ENCODE measurements at regions not wholly inside any gene's neighbourhood (a gene's known extent, or its start where the extent isn't known, plus 50 kb on each side); places are given as distances from the start of the nearest gene placed in this dataset.

DNA sequence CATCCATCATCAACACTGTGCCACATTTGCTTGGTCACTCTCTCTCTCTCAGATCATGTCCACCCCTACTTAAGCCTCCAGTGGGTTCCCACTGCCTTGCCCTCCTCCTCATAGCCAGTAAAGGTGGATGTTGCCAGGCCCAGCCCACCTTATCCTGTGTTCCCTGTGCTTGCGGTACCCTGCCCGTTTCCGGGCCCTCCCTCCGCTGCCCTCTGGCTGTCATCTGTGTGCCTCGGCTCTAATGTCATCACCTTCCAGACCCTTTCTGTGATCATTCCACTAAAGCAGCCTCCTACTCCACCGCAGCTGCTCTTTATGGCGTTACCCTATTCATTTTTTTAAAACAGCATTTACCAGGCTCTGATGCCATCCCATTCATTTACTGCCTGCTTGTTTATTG, 305.7 kb upstream of the SKOR2 start:
- H3K27me3 ChIP-seq (ENCODE audit: control insufficient read depth in 1 of 2, insufficient read depth in 2 of 2, low read length in 2 of 2): peaks cover 0 to 10% of the 10 kb centered on the region in 2 experiments
- ATAC-seq (ENCODE audit: poor library complexity) (no peak), DNase-seq (no peak)
- no peaks in the 10 kb centered on the region for H3K36me3 ChIP-seq (ENCODE audit: insufficient read depth, low read length)
- no peak overlapping the region for H3K4me3 ChIP-seq (ENCODE audit: low read length)
- Mint-ChIP-seq H3K4me3 (no peak overlapping the region), H3K4me1 (ENCODE audit: low read depth) (no peaks in the 10 kb centered on the region), H3K27ac (no peak overlapping the region), H3K36me3 (ENCODE audit: low read depth) (no peaks in the 10 kb centered on the region), H3K27me3 (peaks cover 45% of the 10 kb centered on the region), H3K9me3 (no peaks in the 10 kb centered on the region)
- H3K4me1 ChIP-seq (ENCODE audit: insufficient read depth, low read length): no peaks in the 10 kb centered on the region
- POLR2A ChIA-PET: no interaction called here
- H3K27ac ChIP-seq (ENCODE audit: low read depth in 1 of 2, low read length in 2 of 2): no peak overlapping the region
- intact Hi-C loops (cut with DNase I, micrococcal nuclease): no loop called here
- CTCF ChIA-PET: no interaction called here
- peaks cover 0 to 9% of the 10 kb centered on the region in 2 experiments for H3K9me3 ChIP-seq (ENCODE audit: control insufficient read depth in 1 of 2, insufficient read depth in 1 of 2, low read length in 2 of 2)
- TF ChIP-seq, protein P1, sequence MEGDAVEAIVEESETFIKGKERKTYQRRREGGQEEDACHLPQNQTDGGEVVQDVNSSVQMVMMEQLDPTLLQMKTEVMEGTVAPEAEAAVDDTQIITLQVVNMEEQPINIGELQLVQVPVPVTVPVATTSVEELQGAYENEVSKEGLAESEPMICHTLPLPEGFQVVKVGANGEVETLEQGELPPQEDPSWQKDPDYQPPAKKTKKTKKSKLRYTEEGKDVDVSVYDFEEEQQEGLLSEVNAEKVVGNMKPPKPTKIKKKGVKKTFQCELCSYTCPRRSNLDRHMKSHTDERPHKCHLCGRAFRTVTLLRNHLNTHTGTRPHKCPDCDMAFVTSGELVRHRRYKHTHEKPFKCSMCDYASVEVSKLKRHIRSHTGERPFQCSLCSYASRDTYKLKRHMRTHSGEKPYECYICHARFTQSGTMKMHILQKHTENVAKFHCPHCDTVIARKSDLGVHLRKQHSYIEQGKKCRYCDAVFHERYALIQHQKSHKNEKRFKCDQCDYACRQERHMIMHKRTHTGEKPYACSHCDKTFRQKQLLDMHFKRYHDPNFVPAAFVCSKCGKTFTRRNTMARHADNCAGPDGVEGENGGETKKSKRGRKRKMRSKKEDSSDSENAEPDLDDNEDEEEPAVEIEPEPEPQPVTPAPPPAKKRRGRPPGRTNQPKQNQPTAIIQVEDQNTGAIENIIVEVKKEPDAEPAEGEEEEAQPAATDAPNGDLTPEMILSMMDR (IDR thresholded peaks at IDR 0.05): no peak

DNA sequence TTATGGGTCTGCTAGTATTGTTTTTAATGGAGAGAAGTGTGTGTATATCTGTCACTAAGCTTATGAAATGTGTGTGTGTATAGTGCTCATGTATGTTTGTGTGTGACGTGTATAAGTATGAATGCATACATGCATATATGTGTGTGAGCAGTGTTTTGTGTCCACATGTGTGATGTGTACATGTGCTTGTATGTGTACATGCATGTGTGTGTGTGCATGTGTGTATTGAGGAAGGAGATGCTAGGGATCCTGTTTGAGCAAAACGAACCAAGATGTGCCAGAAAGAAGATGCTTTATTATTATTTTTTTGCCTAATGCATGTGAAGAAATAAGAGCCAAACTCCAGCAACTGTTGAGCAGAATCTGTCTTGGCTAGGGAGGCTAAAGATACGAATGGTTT, 301.3 kb upstream of the SKOR2 start:
- ATAC-seq (ENCODE audit: poor library complexity) (no peak), DNase-seq (no peak)
- intact Hi-C loops (cut with DNase I, micrococcal nuclease): no loop called here
- ChIA-PET POLR2A (no interaction called here), CTCF (no interaction called here)
- Mint-ChIP-seq H3K4me3 (no peak overlapping the region), H3K27ac (no peak overlapping the region), H3K27me3 (peaks cover 12% of the 10 kb centered on the region), H3K36me3 (ENCODE audit: low read depth) (no peaks in the 10 kb centered on the region), H3K9me3 (no peaks in the 10 kb centered on the region), H3K4me1 (ENCODE audit: low read depth) (no peaks in the 10 kb centered on the region)
- Histone ChIP-seq H3K9me3 (ENCODE audit: control insufficient read depth in 1 of 2, insufficient read depth in 1 of 2, low read length in 2 of 2) (no peaks in the 10 kb centered on the region), H3K27ac (ENCODE audit: low read depth in 1 of 2, low read length in 2 of 2) (no peak overlapping the region), H3K4me3 (ENCODE audit: low read length) (no peak overlapping the region), H3K4me1 (ENCODE audit: insufficient read depth, low read length) (no peaks in the 10 kb centered on the region), H3K36me3 (ENCODE audit: insufficient read depth, low read length) (no peaks in the 10 kb centered on the region), H3K27me3 (ENCODE audit: control insufficient read depth in 1 of 2, insufficient read depth in 2 of 2, low read length in 2 of 2) (no peaks in the 10 kb centered on the region)
- TF ChIP-seq, protein P1 (IDR thresholded peaks at IDR 0.05): no peak

DNA sequence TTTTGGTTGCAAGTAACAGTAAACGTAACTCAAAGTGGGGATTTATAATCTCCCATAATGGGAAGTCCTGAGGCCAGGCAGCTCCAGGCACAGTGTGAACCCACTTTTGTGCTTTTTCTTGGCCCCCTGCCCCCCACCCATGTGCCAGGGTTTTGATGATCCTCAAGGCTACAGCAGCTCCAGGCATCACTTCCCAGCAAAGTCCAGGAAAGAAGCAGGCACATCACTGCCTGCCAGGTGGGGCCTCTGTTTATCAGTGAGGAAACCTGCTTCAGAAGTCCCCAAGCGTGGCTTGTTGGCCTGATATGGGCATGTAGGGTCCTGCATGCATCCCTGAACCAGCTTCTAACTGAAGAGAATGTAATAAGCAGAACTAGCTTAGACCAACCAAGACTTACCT, 299.2 kb upstream of the SKOR2 start:
- peaks cover 6% of the 10 kb centered on the region for H3K27me3 Mint-ChIP-seq
- ChIA-PET CTCF (no interaction called here), POLR2A (no interaction called here)
- Histone ChIP-seq H3K36me3 (ENCODE audit: insufficient read depth, low read length) (no peaks in the 10 kb centered on the region), H3K27me3 (ENCODE audit: control insufficient read depth in 1 of 2, insufficient read depth in 2 of 2, low read length in 2 of 2) (no peaks in the 10 kb centered on the region), H3K9me3 (ENCODE audit: control insufficient read depth in 1 of 2, insufficient read depth in 1 of 2, low read length in 2 of 2) (peaks cover 0 to 8% of the 10 kb centered on the region in 2 experiments), H3K27ac (ENCODE audit: low read depth in 1 of 2, low read length in 2 of 2) (no peak overlapping the region), H3K4me3 (ENCODE audit: low read length) (no peak overlapping the region), H3K4me1 (ENCODE audit: insufficient read depth, low read length) (no peaks in the 10 kb centered on the region)
- H3K27ac Mint-ChIP-seq: no peak overlapping the region
- DNase-seq: no peak
- intact Hi-C loops (cut with DNase I, micrococcal nuclease): no loop called here
- no peaks in the 10 kb centered on the region for H3K4me1 Mint-ChIP-seq (ENCODE audit: low read depth)
- no peaks in the 10 kb centered on the region for H3K36me3 Mint-ChIP-seq (ENCODE audit: low read depth)
- ATAC-seq (ENCODE audit: poor library complexity): no peak
- H3K9me3 Mint-ChIP-seq: no peaks in the 10 kb centered on the region
- TF ChIP-seq, protein P1 (IDR thresholded peaks at IDR 0.05): no peak
- no peak overlapping the region for H3K4me3 Mint-ChIP-seq
